Neural progenitor cell (in vitro differentiated cells): ENCODE measurements at regions not wholly inside any gene's neighbourhood (a gene's known extent, or its start where the extent isn't known, plus 50 kb on each side); places are given as distances from the start of the nearest gene placed in this dataset.

Experiments used
- CTCF ChIP-seq: fragments of 200-600 bp; sonication (generic); IDR thresholded peaks from 2 replicates; pipeline ENCODE4 v1.5.1; 2017; ENCODE audit warnings: antibody characterized with exemption, mild to moderate bottlenecking
- EZH2 ChIP-seq: fragments of 200-600 bp; sonication (generic); IDR thresholded peaks from 2 replicates; pipeline ENCODE4 v1.6.1; 2017; ENCODE audit warnings: antibody characterized with exemption, mild to moderate bottlenecking, moderate library complexity
- EZH2phosphoT487 ChIP-seq: fragments of 200-600 bp; sonication (generic); IDR thresholded peaks from 2 replicates; pipeline ENCODE4 v1.6.1; 2017; ENCODE audit warnings: antibody characterized with exemption

DNA sequence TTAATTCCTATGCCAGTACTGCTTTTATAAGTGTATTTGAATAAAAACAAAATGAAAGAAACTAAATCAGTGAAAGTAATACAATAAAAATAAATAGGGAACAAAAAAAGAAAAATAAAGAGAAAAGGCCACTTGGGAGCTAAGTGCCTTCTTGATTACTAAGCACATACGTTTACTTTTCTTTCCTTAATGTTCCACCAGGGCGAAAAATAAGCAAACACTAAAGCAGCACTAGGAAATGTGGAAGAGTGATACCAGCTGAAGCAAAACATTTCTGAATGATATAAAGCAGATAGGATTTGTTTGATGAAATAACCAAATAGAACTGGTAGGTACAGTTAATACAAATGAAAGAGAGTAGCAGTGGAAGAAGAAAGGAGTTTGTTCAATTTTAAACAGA lies 132.8 kb upstream of the ZPLD1 start:
- TF ChIP-seq CTCF (no peak), EZH2 (no peak), EZH2phosphoT487 (no peak)
